ENCODE measurements at regions not wholly inside any gene's neighbourhood (a gene's known extent, or its start where the extent isn't known, plus 50 kb on each side); places are given as distances from the start of the nearest gene placed in this dataset.
A peak's percentile ranks its signal among the peaks of the same experiment; 100 is the strongest.

GRCh38 chr9:26412446-26412845, 480.2 kb downstream of the CAAP1 start:
- DNase-seq, result no peak

- no peak for DNase-seq
Measured at GRCh38 chr9:26406676-26407075, 485.9 kb downstream of the CAAP1 start.

DNA sequence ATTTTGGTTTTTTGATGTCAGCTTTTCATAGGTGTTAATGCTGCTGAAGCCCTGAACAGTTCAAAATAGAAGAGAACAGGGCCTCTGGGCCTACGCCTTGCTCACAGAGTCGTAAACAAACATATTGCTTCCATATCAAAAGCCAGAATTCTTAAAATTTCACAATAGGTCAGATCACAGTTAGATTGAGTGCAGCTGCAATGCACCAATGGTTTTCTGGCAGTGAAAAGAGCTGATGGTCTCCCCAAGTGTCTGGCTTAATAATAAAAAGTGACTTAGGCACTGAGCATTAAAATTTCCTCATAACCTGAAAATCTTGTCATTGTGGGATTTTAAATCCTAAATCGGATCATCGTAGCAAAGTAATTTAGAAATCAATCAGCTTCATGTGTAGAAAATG, 493.0 kb downstream of the CAAP1 start:
- no peak for DNase-seq

- no peak for DNase-seq
Measured at GRCh38 chr9:26394025-26394424, 498.6 kb downstream of the CAAP1 start.

DNA sequence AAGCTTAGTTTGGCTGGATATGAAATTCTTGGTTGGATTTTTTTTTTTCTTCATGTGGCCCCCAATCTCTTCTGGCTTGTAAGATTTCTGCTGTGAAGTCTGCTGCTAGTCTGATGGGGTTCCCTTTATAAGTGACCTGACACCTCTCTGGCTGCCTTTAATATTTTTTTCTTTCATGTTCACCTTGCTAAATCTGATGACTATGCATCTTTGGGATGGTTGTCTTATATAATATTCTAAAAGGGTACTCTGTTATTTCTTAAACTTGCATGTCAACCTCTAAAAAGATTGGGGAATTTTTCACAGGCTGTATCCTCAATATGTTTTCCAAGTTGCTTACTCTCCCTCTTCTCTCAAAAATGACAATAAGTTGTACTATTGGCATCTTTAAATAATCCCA, 500.0 kb downstream of the CAAP1 start:
- DNase-seq, result no peak

DNA sequence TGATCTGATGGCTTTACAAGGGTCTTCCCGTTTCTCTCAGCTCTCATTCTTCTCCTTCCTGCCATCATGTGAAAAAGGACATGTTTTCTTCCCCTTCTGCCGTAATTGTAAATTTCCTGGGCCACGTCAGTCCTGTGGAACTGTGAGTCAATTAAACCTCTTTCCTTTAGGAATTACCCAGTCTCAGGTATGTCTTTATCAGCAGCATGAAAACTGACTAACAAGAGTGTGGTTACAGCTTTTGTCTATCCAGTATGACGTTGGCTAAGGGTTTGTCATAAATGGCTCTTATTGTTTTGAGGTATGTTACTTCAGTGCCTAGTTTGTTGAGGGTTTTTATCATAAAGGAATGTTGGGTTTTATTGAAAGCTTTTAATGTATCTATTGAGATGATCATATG, 501.6 kb downstream of the CAAP1 start:
- DNase-seq, result no peak

DNA sequence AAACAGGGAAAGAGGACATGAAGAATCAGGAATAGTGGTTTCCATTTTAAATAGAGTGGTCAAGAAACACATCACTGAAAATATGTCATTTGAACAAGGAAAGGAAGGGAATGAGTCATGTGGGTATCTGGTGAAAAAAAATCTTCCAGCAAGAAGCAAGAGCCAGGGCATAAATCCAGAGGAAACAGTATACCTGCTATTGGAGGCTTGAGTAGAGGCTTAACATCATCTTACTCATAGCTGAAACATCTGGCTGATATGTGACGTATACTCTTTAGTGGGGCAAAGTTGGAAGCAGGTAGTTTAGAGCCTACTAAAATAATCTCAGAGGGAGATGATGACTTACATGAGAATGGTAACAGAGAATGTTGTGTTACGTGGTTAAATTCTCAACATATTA, 517.2 kb downstream of the CAAP1 start:
- no peak for DNase-seq

DNA sequence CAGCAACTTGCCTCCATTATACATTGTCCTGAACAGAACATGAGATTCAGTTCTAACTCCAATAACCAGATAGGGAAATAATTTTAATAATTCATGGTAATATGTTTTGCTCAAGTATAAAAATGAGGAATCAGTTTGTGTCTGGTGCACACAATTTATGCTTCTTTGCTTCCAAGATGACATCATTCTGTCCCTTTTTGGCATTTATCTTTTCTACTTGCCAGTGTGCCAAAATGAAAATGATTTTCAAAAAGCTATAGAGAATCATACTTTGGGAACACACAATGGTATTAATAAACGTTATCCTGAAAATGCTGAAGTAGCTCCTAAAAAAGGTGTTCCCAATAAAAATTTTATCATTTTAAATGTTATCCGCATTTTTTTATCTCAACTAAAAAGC, 519.0 kb downstream of the CAAP1 start:
- no peak for DNase-seq

DNA sequence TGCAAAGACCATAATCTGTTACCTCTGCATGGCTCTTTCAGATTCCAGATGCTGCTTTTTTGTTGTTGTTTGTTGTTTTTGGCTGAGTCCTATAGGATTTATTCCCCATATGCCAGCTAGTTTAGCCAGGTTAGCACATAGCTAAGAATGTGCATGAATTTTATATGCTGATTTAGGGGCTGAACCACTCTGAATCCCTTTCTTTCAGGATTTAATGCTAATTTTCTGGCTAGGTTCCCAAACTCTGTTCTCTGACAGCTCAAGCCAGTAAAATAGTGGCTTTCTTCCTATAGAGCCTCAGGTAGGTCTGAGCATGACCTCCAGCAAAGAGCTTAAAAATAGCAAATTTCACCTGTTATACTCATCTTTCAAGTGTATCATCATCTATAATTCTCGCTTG, 521.4 kb downstream of the CAAP1 start:
- no peak for DNase-seq

DNA sequence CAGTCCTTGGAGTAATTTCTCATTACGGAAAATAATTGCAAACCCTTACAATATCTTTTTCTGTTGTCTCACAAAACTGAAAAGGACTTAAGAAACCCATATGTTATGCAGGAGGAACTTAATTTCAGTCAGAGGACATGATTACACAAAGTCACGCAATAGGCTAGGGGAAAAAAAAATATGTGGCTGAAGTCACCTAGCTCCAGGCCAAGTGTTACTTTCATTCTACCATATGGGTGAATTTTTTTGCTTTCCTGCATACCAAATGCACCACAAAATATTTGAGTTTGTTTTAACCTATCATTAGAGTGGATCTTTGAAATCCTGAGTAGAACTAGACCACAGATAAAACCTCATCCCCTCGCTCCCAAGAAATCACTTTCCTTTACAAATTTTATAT, 523.5 kb downstream of the CAAP1 start:
- no peak for DNase-seq

GRCh38 chr9:26368241-26368640, 524.4 kb downstream of the CAAP1 start:
- DNase-seq, result no peak

- no peak for DNase-seq
Measured at GRCh38 chr9:26361010-26361409, 531.6 kb downstream of the CAAP1 start.

- no peak for DNase-seq
Measured at GRCh38 chr9:26358836-26359235, 533.8 kb downstream of the CAAP1 start.

GRCh38 chr9:26357803-26358344, 534.7 kb downstream of the CAAP1 start:
- DNase-seq, result no peak

GRCh38 chr9:26356491-26356890, 536.1 kb downstream of the CAAP1 start:
- DNase-seq, result no peak

DNA sequence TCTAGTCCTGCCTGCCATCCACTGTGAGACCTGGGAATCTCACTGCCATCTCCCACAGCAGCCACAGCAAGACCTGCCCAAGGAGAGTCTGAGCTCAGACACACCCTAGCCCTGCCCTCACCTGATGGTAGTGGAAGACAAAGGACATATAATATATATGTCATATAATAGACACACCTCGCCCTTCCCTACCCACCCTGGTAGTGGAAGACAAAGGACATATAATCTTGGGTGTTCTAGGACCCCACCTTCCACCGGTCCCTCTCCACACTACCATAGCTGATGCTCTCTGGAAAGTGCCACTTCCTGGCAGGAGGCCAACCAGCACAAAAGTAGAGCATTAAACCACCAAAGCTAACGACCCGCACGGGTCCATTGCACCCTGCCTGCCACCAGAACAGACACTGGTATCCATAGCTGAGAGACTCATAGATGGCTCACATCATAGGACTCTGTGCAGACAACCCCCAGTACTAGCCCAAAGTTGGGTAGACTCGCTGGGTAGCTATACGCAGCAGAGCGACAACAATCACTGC, 545.6 kb downstream of the CAAP1 start:
- DNase-seq, result no peak

GRCh38 chr9:26341545-26341944, 551.1 kb downstream of the CAAP1 start:
- DNase-seq, result no peak

DNA sequence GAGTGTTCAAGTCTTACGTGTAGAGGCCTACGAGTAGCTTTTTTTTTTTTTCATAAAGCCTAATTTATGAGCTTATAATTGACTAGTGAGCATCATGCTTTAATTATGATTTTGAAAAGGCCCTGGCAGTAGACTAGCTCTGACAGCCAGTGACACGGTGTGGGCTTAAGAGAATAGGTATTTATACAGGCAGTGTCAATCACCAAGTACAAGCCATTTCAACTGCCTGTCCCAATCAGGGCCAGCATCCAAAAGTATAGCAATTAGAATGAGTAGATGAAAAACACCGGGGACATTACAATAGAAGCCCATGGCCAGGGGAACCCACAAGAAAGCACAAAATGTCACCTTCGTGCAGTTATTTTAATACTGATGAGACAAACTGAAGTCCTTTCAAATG, 552.8 kb downstream of the CAAP1 start:
- DNase-seq, result no peak

DNA sequence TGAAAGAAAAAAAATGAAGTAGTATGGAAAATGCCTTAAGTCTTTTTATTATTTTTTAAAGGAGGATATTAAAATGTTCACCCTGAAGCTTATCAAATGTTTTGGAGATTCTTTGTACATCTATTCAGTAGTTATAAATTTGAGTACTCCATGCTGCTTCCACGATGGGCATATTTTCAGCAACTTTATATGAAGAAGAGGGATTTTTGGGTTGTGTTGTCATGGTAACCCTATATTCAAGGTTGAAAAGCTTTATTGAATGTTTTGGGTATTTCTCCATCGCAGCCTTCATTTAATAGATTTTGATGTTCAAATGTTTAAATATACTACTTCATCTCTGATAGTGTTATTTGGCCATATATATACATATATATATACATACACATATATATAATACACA, 557.5 kb downstream of the CAAP1 start:
- no peak for DNase-seq

DNA sequence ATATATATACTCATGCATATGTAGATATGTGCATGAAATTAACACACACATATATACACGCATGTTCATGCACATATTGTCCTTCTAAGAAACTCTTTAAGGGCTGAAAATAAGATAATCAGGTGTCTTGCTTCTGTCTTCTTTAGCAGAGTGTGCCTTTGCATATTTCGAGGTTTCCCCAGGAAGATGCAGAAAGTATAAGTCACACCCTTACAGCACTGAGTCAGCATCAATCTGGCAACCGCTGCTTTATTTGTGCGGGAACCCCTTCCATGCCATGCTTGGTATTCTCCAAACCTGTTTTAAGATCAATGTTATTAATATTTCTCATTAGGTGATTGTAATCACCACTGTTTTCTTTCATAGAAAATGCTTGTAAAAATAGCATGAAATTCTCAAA, 557.9 kb downstream of the CAAP1 start:
- DNase-seq, result no peak

DNA sequence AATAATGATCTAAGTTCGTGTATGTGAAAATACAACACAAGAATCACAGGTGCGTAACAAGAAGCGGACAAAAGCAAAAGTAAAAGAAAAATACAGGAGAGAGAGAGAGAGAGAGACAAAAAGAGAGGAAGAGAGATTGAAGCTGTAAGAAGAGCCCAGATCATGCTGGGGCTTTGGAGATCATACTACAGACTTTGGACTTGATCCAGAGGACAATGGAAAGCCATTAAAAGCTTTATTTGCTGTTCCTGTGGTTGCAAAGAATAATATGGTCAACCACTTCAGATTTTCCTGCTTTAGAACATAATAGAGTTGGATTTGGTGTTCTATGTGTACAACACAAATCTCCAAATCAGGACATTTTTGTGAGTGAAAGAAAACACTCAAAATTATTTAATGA, 561.4 kb downstream of the CAAP1 start:
- DNase-seq, result no peak

DNA sequence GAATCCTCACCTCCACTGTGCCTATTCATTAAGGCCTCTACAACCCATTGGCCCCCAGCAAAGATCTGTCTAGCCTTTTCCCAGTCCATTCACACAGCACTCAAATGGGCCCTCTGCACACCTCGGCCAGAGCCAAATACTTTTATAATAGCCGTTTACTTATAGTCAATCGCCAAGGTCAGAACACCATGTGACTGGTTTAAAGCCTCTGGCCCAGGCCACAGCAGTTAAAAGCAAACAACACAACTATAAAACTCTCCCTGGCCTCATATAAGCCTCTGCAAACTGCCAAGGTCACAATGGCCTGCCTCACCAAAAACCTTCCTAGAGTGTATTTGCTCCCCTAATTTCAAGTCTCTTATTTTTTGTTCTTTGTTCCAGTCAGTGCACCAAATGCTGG, 562.6 kb downstream of the CAAP1 start:
- DNase-seq, result no peak

DNA sequence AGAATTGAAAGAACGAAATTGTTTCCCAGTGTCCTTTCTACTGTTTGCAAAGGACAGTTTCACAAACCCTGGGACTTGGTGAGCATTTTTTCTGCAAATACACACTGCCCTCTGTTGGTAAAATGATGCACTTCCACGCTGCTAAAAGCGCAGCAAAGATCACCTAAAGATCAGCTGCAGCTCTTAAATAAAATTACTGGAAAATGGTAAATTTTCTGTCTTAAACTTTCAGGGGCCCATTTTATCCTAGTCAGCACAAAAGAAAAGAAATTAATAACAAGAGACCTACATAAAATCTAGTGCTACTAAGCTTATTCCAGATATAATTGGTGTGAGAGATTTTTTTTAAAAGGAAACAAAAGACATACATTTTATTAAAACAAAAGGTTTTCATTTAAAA, 566.0 kb downstream of the CAAP1 start:
- DNase-seq, result peak in 25 of 56 donors; percentile 0 to 61 (median 9)

GRCh38 chr9:26325444-26325829, 567.2 kb downstream of the CAAP1 start:
- DNase-seq, result no peak
